ENCODE measurements at regions not wholly inside any gene's neighbourhood (a gene's known extent, or its start where the extent isn't known, plus 50 kb on each side); places are given as distances from the start of the nearest gene placed in this dataset.

DNA sequence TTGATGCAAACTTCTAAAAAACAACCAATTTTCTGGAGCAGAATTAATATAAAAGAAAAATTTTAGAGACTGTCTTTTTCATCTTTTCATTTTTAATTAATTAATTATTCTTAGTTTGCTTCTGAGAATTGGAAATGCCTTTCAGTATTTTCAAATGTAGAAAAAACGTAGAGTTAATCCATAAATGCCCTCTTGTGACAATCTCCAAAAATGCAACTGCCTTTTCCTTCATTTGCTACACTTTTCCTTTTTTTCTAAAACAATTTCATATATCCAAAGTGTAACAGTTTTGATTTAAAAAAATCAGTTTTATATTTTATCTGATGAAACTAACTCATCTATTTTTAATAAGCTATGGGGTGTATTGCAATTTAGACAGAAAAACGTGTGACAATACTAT is 409.3 kb downstream of the PRKD1 start:
- TF ChIP-seq, protein P1, sequence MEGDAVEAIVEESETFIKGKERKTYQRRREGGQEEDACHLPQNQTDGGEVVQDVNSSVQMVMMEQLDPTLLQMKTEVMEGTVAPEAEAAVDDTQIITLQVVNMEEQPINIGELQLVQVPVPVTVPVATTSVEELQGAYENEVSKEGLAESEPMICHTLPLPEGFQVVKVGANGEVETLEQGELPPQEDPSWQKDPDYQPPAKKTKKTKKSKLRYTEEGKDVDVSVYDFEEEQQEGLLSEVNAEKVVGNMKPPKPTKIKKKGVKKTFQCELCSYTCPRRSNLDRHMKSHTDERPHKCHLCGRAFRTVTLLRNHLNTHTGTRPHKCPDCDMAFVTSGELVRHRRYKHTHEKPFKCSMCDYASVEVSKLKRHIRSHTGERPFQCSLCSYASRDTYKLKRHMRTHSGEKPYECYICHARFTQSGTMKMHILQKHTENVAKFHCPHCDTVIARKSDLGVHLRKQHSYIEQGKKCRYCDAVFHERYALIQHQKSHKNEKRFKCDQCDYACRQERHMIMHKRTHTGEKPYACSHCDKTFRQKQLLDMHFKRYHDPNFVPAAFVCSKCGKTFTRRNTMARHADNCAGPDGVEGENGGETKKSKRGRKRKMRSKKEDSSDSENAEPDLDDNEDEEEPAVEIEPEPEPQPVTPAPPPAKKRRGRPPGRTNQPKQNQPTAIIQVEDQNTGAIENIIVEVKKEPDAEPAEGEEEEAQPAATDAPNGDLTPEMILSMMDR (IDR thresholded peaks at IDR 0.05), result peak in 1 of 3 experiments; percentile 14
- TF ChIP-seq POLR2A (IDR thresholded peaks at IDR 0.05; ENCODE audit: low read depth), result no peak
- no peak for TF ChIP-seq POLR2AphosphoS5 (IDR thresholded peaks at IDR 0.05)
